ENCODE measurements at regions not wholly inside any gene's neighbourhood (a gene's known extent, or its start where the extent isn't known, plus 50 kb on each side); places are given as distances from the start of the nearest gene placed in this dataset.
A peak's percentile ranks its signal among the peaks of the same experiment; 100 is the strongest.

DNA sequence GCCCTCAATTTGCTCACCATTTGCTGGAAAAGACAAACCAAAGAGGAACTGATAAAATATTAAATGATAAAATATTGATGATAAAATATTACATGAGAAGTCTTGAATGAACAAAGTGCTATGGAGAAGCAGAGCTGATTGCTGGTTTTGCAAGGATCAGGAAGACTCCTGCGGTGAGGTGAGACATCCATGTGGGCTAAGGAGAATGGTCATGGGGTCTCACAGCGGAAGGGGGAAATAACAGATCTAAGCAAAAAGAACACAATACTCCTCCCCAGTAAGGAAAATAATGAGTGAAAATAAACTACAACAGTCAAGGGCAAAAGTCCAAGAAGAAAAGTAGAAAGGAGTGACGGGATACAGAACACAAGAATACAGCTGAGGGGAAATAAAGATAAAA lies 146.8 kb downstream of the LURAP1L start:
- Histone ChIP-seq H3K27ac (peak overlapping the region in 1 of 8 donors; percentile 70), H3K4me1 (no peaks in the 10 kb centered on the region), H3K9me3 (peaks cover 0 to 9% (median 0%) of the 10 kb centered on the region in 8 donors), H3K27me3 (replicated peaks in 1 of 7) (no peaks in the 10 kb centered on the region), H3K4me3 (no peak overlapping the region), H3K36me3 (no peaks in the 10 kb centered on the region)
- DNase-seq, result no peak
- TF ChIP-seq POLR2AphosphoS5 (IDR thresholded peaks at IDR 0.05) (no peak), POLR2A (IDR thresholded peaks at IDR 0.05) (no peak)
- TF ChIP-seq, protein P1, sequence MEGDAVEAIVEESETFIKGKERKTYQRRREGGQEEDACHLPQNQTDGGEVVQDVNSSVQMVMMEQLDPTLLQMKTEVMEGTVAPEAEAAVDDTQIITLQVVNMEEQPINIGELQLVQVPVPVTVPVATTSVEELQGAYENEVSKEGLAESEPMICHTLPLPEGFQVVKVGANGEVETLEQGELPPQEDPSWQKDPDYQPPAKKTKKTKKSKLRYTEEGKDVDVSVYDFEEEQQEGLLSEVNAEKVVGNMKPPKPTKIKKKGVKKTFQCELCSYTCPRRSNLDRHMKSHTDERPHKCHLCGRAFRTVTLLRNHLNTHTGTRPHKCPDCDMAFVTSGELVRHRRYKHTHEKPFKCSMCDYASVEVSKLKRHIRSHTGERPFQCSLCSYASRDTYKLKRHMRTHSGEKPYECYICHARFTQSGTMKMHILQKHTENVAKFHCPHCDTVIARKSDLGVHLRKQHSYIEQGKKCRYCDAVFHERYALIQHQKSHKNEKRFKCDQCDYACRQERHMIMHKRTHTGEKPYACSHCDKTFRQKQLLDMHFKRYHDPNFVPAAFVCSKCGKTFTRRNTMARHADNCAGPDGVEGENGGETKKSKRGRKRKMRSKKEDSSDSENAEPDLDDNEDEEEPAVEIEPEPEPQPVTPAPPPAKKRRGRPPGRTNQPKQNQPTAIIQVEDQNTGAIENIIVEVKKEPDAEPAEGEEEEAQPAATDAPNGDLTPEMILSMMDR (IDR thresholded peaks at IDR 0.05 in 8 of 11, conservative IDR thresholded peaks at IDR 0.05 in 3 of 11), result no peak
- WGBS, 5 donors, result 88 to 94% (median 90%) methylated on average over 3 of the region's 3 CpGs
- intact Hi-C loops (cut with DNase I; ENCODE audit: low total_unique reads), result no loop called here

DNA sequence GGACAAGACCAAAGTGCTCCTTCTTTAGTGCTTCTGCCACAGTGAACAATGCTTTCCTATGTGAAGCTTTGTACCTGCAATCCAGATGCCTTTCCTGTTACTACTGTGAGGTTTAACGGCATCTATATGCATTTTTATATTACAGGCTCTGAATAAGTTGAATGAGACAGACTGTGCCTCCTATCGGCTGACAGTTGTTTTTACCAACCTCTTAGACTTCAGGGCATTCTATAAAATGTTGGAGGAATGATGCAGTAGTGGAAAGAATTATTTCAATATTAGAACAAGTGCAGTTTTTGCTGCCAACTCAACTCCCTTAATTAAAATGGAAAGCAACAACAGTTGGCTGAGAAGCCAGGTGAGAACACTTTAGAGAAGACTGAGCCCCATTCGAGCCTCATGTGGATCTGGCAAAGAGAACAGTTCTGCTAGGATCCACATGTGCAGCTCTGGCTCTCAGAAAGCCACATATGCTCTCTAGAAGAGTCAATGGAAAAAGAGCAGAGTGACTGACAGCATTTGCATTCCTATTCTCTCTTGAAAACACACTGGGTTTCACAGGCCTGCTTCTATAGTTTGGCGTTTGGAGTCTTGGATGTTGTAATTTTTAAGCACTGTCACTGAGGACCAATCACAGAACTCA lies 147.5 kb downstream of the LURAP1L start:
- H3K4me3 ChIP-seq, result no peak overlapping the region
- peaks cover 0 to 9% (median 0%) of the 10 kb centered on the region in 8 donors for H3K9me3 ChIP-seq
- 70 to 79% (median 73%) methylated on average over 4 of the region's 4 CpGs for WGBS, 5 donors
- no peaks in the 10 kb centered on the region for H3K27me3 ChIP-seq (replicated peaks in 1 of 7)
- H3K4me1 ChIP-seq, result no peaks in the 10 kb centered on the region
- TF ChIP-seq POLR2A (IDR thresholded peaks at IDR 0.05) (no peak), POLR2AphosphoS5 (IDR thresholded peaks at IDR 0.05) (no peak)
- TF ChIP-seq, protein P1 (IDR thresholded peaks at IDR 0.05 in 8 of 11, conservative IDR thresholded peaks at IDR 0.05 in 3 of 11), result no peak
- intact Hi-C loops (cut with DNase I; ENCODE audit: low total_unique reads), result no loop called here
- no peak for DNase-seq
- no peaks in the 10 kb centered on the region for H3K36me3 ChIP-seq
- H3K27ac ChIP-seq, result peak overlapping the region in 5 of 8 donors; percentile 26 to 71 (median 70)

GRCh38 chr9:12923468-12924009 lies 148.7 kb downstream of the LURAP1L start:
- Histone ChIP-seq H3K4me1 (no peaks in the 10 kb centered on the region), H3K36me3 (no peaks in the 10 kb centered on the region), H3K4me3 (no peak overlapping the region), H3K27ac (peak overlapping the region in 6 of 8 donors; percentile 40 to 75 (median 65)), H3K9me3 (peaks cover 0 to 9% (median 0%) of the 10 kb centered on the region in 8 donors), H3K27me3 (replicated peaks in 1 of 7) (no peaks in the 10 kb centered on the region)
- WGBS, 5 donors, result 47 to 81% (median 59%) methylated on average over 1 of the region's 1 CpG
- TF ChIP-seq POLR2AphosphoS5 (IDR thresholded peaks at IDR 0.05) (peak in 1 of 3 donors; percentile 59), POLR2A (IDR thresholded peaks at IDR 0.05) (no peak)
- TF ChIP-seq, protein P1 (IDR thresholded peaks at IDR 0.05 in 8 of 11, conservative IDR thresholded peaks at IDR 0.05 in 3 of 11), result no peak
- intact Hi-C loops (cut with DNase I; ENCODE audit: low total_unique reads), result no loop called here
- no peak for DNase-seq

DNA sequence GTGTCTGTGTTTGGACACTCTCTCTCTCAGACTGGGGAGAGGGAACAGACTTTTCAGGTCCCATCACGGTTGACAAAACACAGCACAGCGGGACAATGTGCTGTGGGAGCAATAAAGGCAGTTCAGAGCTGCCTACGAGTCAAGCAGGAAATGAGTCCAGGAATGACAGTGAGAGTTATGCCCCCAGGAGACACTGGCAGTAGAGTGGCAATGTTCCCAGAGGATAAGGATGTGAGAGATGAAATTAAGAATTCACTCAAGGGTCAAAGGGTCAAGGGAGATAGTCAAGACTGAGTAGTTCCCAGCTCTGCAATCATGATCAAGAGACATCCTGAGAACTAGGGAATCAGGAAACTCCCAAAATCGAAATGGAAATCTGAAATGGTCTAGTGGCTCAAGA lies 156.1 kb downstream of the LURAP1L start:
- no peak for DNase-seq
- Histone ChIP-seq H3K4me1 (no peaks in the 10 kb centered on the region), H3K27ac (no peak overlapping the region), H3K9me3 (peaks cover 0 to 4% (median 0%) of the 10 kb centered on the region in 8 donors), H3K36me3 (no peaks in the 10 kb centered on the region), H3K4me3 (no peak overlapping the region), H3K27me3 (replicated peaks in 1 of 7) (no peaks in the 10 kb centered on the region)
- intact Hi-C loops (cut with DNase I; ENCODE audit: low total_unique reads), result no loop called here
- WGBS, 5 donors, result 50 to 61% (median 55%) methylated on average over 4 of the region's 4 CpGs
- TF ChIP-seq, protein P1 (IDR thresholded peaks at IDR 0.05 in 8 of 11, conservative IDR thresholded peaks at IDR 0.05 in 3 of 11), result no peak
- TF ChIP-seq POLR2AphosphoS5 (IDR thresholded peaks at IDR 0.05) (no peak), POLR2A (IDR thresholded peaks at IDR 0.05) (no peak)
